ENCODE measurements at regions not wholly inside any gene's neighbourhood (a gene's known extent, or its start where the extent isn't known, plus 50 kb on each side); places are given as distances from the start of the nearest gene placed in this dataset.

GRCh38 chr12:91250273-91250665 lies 67.7 kb upstream of the DCN start:
- TF ChIP-seq CTCF (IDR thresholded peaks at IDR 0.05; ENCODE audit: low read depth, low read length) (no peak), POLR2A (IDR thresholded peaks at IDR 0.05; ENCODE audit: extremely low read depth, insufficient read length) (no peak), MAX (IDR thresholded peaks at IDR 0.05; ENCODE audit: low read depth, low read length) (no peak)
